GM18858 (cell line): ENCODE measurements at regions not wholly inside any gene's neighbourhood (a gene's known extent, or its start where the extent isn't known, plus 50 kb on each side); places are given as distances from the start of the nearest gene placed in this dataset.

ENCODE experiments used
- ATAC-seq: cut with Tn5 transposase; IDR thresholded peaks from one replicate; pipeline ENCODE4 v1.9.1; 2021; ENCODE audit not compliant: unreplicated experiment

DNA sequence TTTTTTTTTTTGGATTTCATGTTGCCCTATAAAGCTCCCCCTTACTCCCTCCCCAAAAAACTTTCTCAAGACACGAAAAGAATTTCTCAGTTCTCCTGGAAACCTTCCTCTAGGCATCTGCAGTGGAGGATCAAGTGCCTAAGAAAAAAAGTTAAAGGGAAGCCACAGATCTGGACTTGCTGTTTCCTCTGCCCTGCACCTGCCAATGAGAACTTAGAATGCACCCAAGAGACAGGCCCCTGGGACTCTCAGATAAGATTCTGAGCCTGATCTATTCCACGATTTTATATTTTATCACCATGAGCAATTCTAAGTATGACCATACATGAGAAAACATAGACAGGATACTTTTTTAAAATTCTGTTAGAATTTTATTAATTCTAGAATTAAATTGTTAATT is 728.9 kb downstream of the BCL11B start:
- no peak for ATAC-seq

DNA sequence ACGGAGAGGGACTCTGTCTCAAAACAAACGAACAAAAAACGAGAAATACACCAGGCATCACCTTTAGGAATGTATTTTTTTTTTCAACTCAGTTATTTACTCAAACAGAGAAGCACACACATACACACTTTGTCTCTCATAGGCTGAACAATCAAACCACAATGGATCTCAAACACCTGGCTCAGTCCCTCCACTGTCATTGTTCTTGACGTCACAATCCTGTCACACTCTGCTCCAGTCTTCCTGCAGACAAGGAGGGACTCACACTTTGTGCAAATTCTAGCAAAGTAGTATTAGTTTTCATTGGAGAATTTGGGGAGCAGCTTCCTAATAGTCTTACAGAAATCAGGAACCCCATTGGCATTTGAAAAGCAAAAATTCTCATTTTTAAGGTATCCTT is 727.8 kb downstream of the BCL11B start:
- ATAC-seq, result no peak

DNA sequence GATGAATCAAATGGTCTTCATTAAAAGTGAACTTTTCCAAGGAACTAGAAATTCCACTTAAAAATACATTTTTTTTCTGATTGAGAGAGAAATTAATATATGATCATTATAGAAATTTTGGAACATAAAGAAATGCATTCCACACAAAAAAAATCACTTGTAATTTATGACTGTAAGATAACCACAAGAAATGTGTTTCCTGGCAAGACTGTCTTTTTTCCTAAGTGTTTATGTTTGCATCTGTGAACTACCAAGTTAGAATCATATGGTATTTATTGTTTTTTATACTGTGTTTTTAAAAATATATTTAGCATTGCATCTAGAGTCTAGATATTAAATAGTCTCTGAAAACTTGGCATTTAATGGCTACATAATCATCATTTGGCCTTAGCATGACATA is 726.8 kb downstream of the BCL11B start:
- no peak for ATAC-seq

DNA sequence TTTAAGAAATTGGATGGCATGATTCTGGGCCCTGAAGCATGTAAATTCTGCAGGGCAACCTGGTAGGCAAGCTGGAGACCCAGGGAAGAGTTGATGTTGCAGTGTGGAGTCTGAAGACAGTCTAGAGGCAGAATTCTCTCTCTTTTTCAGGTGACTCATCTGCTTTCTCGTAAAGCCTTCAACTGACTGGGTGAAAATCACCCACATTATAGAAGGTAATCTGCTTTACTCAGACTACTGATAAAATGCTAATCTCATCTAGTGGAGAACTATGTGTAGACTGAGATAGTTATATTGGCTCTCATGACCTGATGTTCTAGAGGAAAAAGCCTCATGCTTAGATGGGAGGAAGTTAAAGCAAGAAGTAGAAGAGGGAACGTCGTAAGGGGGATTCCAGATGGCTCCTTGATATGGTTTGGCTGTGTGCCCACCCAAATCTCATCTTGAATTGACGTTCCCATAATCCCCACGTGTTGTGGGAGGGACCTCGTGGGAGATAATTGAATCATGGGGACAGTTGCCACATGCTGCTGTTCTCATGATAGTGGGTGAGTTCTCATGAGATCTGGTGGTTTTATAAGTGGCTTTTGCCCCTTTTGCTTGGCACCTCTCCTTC is 723.8 kb downstream of the BCL11B start:
- no peak for ATAC-seq

DNA sequence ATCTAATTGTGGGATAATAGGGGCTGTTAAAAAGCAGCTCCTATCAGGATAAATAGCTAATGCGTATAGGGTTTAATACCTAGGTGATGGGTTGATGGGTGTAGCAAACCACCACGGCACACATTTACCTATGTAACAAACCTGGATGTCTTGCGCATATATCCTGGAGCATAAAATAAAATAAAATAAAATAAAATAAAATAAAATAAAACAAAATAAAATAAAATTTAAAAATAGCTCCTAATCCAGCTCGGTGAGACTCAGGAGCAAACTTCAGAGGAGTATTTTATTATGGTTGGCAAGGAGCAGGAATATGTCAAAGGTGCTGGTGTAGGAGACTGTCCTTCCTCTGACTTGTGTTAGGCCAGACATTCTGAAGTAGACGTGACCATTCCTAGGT is 721.0 kb downstream of the BCL11B start:
- ATAC-seq, result no peak

DNA sequence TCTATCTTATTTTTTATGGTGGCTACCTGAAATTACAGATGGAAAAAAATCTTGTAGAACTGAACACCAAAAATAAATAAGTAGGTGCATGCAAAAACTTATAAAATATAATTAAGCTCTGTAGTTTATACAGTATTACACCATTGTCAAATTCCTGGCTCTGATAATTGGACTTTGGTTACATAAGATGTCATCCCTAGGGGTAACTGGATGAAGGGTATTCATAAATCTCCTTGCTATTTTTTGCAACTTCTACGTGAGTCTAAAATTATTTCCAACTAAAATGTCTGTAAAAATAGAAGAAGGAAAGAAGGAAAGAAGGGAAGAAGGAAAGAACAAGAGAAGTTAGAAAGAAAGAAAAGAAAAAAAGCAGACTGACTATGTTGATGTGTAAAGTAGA is 716.6 kb downstream of the BCL11B start:
- ATAC-seq, result no peak

DNA sequence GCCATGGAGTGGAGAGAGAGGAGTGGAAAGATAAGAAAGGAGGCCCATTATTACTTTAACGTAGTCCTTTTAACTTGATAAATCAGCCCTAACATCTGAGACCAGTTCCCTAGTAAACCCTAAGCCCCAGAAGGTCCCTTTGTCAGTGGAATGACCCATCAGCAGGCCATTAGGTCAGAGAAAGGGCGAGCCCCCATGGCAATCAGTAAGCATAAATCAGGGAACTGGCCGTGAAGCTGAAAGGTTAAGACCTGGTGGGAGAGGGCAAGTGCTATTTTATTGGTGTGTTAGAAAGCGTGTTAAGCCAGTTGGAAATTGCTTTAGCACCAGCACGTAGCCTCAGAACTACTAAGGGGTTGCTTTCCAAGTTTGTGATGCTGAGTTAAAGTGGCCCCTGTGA is 708.0 kb downstream of the BCL11B start:
- ATAC-seq, result no peak

DNA sequence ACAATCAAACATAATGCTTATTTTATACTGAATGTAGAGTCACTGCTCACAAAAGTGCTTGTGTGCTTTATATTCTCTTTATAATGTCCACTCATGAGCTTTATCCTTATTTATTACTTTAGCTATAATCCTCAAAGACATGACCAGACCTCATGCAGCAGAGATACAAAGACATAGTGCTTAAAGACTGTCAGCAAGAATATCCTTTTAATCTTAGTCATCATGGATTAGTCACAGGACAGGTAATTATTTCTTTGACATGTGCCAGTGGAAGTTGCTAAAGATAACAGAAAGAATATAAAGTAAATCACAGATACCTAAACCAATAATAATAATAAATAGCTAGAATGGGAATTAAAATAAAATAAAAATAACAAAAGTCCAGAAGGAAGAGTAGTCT is 707.5 kb downstream of the BCL11B start:
- ATAC-seq, result no peak

DNA sequence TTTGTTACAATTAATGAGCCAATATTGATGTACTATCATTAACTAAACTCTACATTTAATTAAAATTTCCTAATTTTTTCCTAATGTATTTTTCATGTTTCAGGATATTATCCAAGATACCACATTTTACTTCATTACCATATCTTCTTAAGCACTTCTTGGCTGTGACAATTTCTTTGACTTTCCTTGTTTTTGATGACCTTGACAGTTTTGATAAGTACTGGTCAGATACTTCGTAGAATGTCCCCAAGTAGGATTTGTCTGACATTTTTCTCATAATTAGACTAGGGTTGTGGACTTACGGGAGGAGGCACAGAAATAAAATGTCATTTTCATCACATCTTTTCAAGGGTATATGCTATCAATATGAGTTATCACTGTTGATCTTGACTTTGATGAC is 700.9 kb downstream of the BCL11B start:
- no peak for ATAC-seq

DNA sequence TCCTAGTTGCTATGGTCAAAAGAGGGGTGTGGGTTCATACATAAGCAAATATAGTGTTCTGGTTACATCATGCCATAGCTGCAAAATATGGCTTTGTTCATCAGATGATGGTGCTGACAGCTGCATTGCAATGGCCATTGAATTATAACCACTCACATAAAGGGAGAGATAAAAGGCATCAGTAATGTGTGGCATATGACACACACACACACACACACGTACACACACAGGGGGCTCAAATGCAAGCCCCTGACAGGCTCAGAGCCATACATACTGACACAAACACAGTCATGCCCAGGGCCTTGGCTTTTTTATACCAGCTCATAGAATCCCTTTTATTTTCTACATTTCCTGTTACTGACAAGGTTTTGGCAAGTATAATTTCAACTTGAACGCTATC is 698.9 kb downstream of the BCL11B start:
- ATAC-seq, result no peak

DNA sequence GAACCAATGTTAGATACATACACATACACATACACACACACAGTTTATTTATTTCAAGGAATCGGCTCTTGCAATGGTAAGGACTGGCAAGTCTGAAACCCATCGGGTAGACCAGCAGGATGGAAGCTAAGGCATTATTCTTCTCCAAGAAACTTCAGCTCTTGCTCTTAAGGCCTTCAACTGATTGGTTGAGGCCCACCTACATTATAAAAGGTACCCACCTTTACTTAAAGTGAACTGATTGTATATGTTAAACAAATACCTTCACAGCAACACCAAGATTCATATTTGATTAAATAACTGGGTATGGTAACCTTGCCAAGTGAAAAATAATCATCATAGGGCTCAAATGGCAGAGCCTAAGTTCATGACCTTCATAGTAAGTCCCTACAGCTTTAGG is 695.5 kb downstream of the BCL11B start:
- ATAC-seq, result no peak

DNA sequence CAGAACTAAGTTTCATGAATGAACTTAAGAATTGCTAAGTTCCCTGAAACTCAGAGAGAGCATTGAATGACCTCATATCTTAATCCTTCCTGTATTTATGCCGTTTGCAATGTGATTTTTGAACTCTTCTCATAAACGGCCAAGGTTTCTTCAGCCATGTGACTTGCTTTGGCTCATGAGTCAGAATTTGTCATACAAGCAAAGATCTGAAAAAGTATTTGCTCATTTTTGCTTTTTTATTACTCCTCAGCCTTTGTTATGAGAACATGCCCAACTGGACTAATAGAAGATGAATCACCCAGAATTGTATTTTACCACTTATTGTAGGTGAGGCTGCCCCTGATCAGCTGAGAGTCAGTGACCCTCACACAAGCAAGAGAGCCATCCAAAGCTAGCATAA is 693.8 kb downstream of the BCL11B start:
- no peak for ATAC-seq

DNA sequence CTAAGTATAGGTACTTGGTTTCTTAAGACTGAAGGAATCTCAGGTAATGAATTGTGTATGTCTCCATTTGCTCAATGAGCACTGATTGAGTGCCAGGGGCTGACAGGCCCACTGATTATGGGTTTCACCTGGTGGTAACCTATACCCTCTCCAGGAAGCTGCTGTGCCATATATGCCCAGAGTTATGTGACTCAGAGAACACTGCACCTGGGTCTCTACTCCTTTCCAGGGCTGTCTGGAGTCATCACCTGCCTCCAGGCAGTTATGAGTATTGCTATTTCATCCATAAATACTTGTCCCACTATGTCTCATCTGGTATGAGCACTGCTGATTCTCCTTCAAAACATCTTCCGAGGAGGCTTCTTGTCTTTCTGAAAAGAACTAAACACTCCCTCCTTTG is 692.9 kb downstream of the BCL11B start:
- no peak for ATAC-seq

DNA sequence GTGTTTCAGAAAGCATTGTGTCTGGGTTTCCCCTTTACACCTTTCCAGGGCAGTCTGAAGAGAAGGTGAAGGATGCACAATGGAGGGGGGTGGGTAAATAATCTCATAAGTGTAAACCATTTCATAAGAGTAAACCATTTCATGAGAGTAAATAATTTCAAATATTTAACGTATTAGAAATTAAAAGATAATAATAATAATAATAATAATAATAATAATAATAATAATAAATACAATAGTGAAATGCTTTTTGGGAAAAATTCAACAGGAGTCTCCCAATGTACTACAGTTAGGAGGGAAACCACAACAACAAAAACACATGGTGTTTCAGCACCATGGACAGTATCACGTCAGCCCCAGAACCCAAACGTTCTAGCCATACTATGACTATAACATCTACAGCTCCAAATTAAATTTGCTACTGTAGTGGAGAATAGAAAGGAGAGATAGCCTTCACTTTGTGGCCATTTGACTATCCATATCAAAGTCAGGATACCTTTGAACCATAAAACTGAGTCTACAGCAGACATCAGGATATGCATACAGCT is 691.8 kb downstream of the BCL11B start:
- no peak for ATAC-seq

DNA sequence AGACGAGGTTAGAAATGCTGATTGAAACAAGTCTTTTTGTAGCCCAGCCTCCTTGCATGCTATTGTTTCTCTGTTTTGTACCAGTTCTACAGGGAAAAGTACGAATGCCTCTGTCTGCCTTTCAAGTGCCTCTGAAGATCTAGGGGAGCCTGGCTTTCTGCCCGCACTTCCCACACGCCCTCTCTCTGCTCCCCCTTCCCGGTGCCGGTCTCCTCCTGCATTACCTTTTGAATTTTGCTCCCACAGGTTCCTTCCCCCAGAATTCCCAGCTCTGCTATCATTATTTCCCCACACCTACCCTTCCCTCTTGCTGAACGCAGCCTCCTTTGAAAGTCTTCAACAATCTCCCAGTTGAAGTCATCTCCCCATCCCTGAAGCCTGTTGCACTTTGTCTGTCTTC is 689.7 kb downstream of the BCL11B start:
- ATAC-seq, result no peak

DNA sequence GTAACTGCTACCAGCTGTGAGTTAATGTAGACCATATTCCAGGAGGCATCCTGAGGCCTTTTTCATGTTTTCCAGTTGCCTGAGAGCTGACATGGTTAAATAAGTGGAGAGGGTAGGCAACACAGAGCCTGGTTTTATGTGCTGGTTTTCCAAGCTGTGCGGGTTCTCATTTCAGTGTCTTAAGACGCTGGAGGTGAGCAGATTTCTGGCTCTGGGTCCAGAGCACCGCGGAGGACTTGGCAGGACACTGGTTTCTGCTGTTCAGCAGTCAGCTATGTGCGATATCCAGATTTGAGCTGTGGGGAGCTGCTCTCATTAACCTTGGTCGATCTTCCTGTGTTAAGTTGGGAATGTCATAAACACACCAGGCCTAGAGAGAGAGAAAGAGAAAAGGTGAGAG is 680.8 kb downstream of the BCL11B start:
- no peak for ATAC-seq

DNA sequence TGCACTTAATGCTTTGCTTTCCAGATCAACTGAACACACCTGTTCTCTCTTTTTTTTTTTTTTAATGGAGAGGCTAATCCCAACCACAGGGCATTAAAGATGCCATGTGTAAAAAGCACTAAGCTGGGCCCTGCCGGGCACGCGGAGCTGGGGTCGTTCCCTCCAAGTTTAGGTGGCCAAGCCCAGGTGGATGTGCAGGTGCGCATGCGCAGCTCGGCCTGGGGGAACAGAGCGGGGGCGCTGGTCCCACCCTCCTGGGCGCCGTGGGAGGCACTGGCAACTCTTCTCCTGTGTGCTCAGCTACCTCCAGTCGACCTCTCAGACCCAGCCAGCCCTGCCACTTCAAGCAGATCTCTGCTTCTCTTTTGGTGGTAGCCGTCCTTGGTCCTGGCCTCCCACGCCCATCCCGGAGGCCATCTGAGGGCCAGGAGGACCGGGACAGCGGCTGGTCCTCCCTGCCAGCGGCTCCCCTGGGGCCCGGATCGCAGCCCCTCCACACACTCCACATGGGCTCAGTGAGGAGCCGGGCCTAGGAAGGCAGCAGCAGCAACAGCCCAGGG is 679.3 kb downstream of the BCL11B start:
- ATAC-seq, result no peak

DNA sequence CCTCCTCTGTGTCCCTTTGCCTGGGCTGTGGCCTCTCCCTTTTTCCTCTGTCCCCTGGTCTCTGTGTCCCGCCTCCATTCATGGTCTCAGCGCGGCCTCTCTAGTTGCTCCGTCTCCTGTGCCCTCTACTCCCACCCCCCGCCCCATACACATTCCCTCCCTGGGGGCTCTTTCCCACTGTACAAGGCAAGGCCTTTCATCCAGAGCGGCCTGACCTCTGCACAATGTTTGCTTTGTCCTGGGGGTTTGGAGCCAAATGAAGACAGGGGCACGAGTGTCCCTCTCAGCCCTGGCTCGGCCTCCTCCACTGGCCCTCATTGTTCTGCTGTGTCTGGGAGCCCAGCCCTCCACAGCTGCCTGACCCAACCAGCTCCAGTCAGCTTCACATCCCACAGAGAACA is 678.6 kb downstream of the BCL11B start:
- ATAC-seq, result no peak

DNA sequence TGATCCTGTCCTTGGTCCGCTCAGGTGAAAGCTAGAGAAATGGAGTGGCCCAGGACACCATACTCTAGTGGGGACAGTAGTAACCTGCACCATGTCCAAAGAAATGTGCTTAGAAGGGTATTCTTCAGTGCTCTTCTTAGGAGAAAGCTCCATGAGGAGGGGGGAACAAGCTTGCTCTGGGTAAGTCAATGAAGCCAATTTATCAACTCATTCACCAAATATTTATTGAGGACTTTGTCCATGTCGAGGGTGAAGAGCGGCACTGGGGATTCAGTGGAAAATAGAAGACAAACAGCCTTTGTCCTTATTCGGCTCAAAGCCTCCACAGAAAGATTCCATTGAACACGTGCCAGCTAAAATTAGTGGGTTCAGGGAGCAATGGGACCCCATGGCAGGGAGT is 677.8 kb downstream of the BCL11B start:
- no peak for ATAC-seq

DNA sequence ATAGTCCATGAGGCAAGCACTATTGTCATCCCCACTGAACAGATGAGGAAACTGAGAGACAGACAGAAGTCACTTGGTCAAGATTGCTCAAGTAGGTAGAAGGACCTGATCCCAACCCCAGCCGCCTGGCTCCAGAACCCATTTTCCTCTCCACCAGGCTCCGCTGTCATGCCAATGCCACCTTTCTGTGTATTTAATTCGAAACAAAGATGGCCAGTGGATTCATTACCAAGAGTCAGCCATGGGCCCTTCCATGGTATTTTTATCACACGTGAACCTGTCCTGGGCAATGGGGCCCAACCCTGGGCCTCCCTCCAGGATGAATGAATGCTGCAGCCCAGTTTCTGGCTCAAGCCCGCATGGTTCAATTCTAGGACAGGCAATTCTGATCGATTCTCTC is 673.4 kb downstream of the BCL11B start:
- ATAC-seq, result no peak

DNA sequence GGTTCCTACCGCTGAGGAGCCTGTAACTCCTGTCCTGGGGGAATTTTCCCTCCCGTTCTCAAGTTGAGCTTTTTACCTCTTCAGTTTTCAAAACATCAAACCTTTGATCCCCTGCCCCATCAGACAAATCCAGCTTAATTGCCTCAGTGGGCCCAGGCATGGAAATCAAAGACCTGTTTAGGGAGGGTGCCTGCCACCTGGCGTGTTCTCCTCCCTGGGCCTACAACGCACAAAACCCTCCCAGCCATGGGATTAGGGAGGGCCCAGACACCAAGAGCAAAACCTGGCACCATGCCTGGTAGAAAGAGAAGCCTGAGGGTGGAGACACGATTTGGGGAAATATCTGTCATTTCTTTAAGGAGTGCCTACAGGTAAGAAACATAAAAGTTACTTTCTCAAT is 672.9 kb downstream of the BCL11B start:
- ATAC-seq, result no peak

DNA sequence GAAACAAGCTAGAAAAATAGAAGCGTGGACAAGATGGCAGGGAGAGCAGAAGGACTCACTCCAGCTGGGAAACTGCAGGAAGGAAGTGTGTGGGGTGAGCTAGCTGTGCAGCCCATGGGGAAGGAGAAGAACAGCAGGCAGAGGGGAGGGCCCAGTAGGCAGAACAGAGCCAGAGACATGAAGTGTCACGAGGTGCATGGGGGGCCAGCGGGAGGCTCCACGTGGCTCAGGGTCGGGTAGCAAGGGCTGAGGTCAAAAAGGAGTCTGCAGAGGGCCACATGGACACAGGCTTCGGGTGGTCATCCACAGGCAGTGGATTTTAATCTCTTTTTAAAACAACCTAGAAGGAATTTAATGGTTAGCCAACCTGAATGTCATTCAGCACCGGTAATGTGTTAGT is 669.0 kb downstream of the BCL11B start:
- no peak for ATAC-seq

DNA sequence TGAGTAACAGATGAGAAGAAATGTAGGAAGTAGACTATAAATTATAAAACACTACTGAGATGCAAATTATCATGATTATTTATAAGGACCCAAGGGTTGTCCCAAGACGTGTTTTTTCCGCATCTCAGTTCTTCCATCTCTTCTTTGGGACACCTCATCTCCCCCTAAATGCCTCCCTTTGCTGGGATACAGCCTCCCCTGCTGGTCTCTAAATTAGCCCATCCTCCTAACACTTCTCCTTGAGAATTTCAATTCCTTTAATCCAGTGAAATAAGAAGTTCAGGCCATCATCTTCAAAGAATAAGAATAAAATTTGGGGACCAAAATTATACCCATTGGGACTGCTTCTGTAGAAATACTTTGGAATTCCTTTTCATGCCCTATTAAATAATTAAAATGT is 667.0 kb downstream of the BCL11B start:
- ATAC-seq, result no peak
